SH-SY5Y (cell line): ENCODE measurements at regions not wholly inside any gene's neighbourhood (a gene's known extent, or its start where the extent isn't known, plus 50 kb on each side); places are given as distances from the start of the nearest gene placed in this dataset.

Experiments
- GATA2 ChIP-seq: IDR thresholded peaks from 2 replicates; pipeline ENCODE4 v1.6.1; 2011; ENCODE audit warnings: mild to moderate bottlenecking, low read depth, low read length
- GATA3 ChIP-seq: IDR thresholded peaks from 2 replicates; pipeline ENCODE4 v1.6.1; 2011; ENCODE audit warnings: low read depth, mild to moderate bottlenecking, low read length, moderate library complexity

- TF ChIP-seq GATA2 (no peak), GATA3 (no peak)
Measured at GRCh38 chr18:75790796-75791195, 363.3 kb upstream of the SMIM21 start.
